ENCODE measurements at regions not wholly inside any gene's neighbourhood (a gene's known extent, or its start where the extent isn't known, plus 50 kb on each side); places are given as distances from the start of the nearest gene placed in this dataset.
"Not testable (repeated sequence)": the region's sequence is repeated elsewhere in the genome, so short reads cannot be mapped to it uniquely, and the experiment has no call there.

GRCh38 chr1:81250825-81251224, 549.9 kb upstream of the ADGRL2 start:
- not testable (repeated sequence) for H3K9me3 ChIP-seq (ENCODE audit: control insufficient read depth, low read length); H3K36me3 ChIP-seq (ENCODE audit: control insufficient read depth, insufficient read depth, low read length, severe bottlenecking); H3K9ac ChIP-seq (ENCODE audit: low read length); H3K4me3 ChIP-seq (ENCODE audit: low read length); DNase-seq (ENCODE audit: low read depth); H3K27me3 ChIP-seq (replicated peaks; ENCODE audit: control insufficient read depth, insufficient read depth, low read length); H3K4me1 ChIP-seq (ENCODE audit: control insufficient read depth, insufficient read depth, low read length)

DNA sequence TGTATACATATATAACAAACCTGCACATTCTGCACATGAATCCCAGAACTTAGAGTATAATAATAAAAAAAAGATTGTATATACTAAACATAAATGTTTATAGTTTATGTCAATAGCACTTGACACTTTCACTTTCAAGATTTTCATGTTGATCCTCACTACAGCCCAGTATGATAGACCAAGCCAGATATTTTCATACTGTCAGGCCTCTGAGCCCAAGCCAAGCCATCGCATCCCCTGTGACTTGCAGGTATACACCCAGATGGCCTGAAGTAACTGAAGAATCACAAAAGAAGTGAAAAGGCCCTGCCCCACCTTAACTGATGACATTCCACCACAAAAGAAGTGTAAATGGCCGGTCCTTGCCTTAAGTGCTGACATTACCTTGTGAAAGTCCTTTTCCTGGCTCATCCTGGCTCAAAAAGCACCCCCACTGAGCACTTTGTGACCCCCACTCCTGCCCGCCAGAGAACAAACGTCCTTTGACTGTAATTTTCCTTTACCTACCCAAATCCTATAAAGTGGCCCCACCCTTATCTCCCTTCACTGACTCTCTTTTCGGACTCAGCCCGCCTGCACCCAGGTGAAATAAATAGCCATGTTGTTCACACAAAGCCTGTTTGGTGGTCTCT, 555.5 kb upstream of the ADGRL2 start:
- H3K9me3 ChIP-seq (ENCODE audit: control insufficient read depth, low read length): not testable (repeated sequence)

DNA sequence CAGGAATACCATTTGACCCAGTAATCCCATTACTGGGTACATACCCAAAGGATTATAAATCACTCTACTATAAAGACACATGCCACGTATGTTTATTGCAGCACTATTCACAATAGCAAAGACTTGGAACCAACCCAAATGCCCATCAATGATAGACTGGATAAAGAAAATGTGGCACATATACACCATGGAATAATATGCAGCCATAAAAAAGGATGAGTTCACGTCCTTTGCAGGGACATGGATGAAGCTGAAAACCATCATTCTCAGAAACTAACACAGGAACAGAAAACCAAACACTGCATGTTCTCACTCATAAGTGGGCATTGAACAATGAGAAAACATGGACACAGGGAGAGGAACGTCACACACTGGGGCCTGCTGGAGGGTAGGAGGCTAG, 556.1 kb upstream of the ADGRL2 start:
- DNase-seq (ENCODE audit: low read depth); H3K4me1 ChIP-seq (ENCODE audit: control insufficient read depth, insufficient read depth, low read length); H3K4me3 ChIP-seq (ENCODE audit: low read length); H3K9me3 ChIP-seq (ENCODE audit: control insufficient read depth, low read length); H3K36me3 ChIP-seq (ENCODE audit: control insufficient read depth, insufficient read depth, low read length, severe bottlenecking); H3K27me3 ChIP-seq (replicated peaks; ENCODE audit: control insufficient read depth, insufficient read depth, low read length); H3K9ac ChIP-seq (ENCODE audit: low read length): not testable (repeated sequence)

More for the DNA sequence above, 555.5 kb upstream of the ADGRL2 start:
- not testable (repeated sequence) for H3K4me1 ChIP-seq (ENCODE audit: control insufficient read depth, insufficient read depth, low read length); H3K27me3 ChIP-seq (replicated peaks; ENCODE audit: control insufficient read depth, insufficient read depth, low read length); H3K4me3 ChIP-seq (ENCODE audit: low read length); DNase-seq (ENCODE audit: low read depth); H3K9ac ChIP-seq (ENCODE audit: low read length); H3K36me3 ChIP-seq (ENCODE audit: control insufficient read depth, insufficient read depth, low read length, severe bottlenecking)

DNA sequence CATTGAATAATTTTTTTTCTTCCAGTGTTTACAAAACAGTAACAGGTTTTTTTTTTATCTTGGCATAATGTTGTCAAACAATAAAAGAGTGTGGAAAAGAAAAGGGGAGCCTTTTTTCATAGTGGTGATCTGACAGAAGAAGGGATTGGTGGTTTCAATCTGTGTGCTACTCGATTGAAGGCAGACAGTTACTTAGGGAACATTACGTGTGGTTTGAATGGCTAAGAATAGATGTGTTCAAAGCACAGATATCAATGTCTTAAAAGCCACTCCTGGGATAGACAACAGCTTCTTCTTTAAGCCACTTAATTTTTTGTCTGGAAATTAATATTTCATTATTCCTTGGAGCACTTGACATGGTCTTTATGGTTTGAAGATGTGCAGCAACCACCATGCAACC, 558.6 kb upstream of the ADGRL2 start:
- peaks cover 11% of the 10 kb centered on the region for H3K4me1 ChIP-seq (ENCODE audit: control insufficient read depth, insufficient read depth, low read length)
- H3K36me3 ChIP-seq (ENCODE audit: control insufficient read depth, insufficient read depth, low read length, severe bottlenecking): no peaks in the 10 kb centered on the region
- no peak overlapping the region for H3K4me3 ChIP-seq (ENCODE audit: low read length)
- H3K27me3 ChIP-seq (replicated peaks; ENCODE audit: control insufficient read depth, insufficient read depth, low read length): no peaks in the 10 kb centered on the region
- DNase-seq (ENCODE audit: low read depth): no peak
- no peak overlapping the region for H3K9ac ChIP-seq (ENCODE audit: low read length)
- no peaks in the 10 kb centered on the region for H3K9me3 ChIP-seq (ENCODE audit: control insufficient read depth, low read length)

- Histone ChIP-seq H3K9ac (ENCODE audit: low read length) (no peak overlapping the region), H3K9me3 (ENCODE audit: control insufficient read depth, low read length) (no peaks in the 10 kb centered on the region), H3K4me3 (ENCODE audit: low read length) (peak overlapping the region; percentile 60), H3K4me1 (ENCODE audit: control insufficient read depth, insufficient read depth, low read length) (peaks cover 11% of the 10 kb centered on the region), H3K36me3 (ENCODE audit: control insufficient read depth, insufficient read depth, low read length, severe bottlenecking) (no peaks in the 10 kb centered on the region), H3K27me3 (replicated peaks; ENCODE audit: control insufficient read depth, insufficient read depth, low read length) (no peaks in the 10 kb centered on the region)
- DNase-seq (ENCODE audit: low read depth): no peak
Observed at GRCh38 chr1:81238129-81238528, 562.6 kb upstream of the ADGRL2 start.

- Histone ChIP-seq H3K27me3 (replicated peaks; ENCODE audit: control insufficient read depth, insufficient read depth, low read length) (no peaks in the 10 kb centered on the region), H3K9ac (ENCODE audit: low read length) (no peak overlapping the region), H3K4me1 (ENCODE audit: control insufficient read depth, insufficient read depth, low read length) (peaks cover 11% of the 10 kb centered on the region), H3K4me3 (ENCODE audit: low read length) (peak overlapping the region; percentile 60), H3K9me3 (ENCODE audit: control insufficient read depth, low read length) (no peaks in the 10 kb centered on the region), H3K36me3 (ENCODE audit: control insufficient read depth, insufficient read depth, low read length, severe bottlenecking) (no peaks in the 10 kb centered on the region)
- peak; percentile 25 for DNase-seq (ENCODE audit: low read depth)
Observed at GRCh38 chr1:81237473-81238089, 563.2 kb upstream of the ADGRL2 start.

GRCh38 chr1:81234237-81234636, 566.5 kb upstream of the ADGRL2 start:
- H3K9me3 ChIP-seq (ENCODE audit: control insufficient read depth, low read length): no peaks in the 10 kb centered on the region
- no peak overlapping the region for H3K9ac ChIP-seq (ENCODE audit: low read length)
- DNase-seq (ENCODE audit: low read depth): no peak
- peak overlapping the region; percentile 7 for H3K4me3 ChIP-seq (ENCODE audit: low read length)
- H3K36me3 ChIP-seq (ENCODE audit: control insufficient read depth, insufficient read depth, low read length, severe bottlenecking): no peaks in the 10 kb centered on the region
- peaks cover 22% of the 10 kb centered on the region for H3K4me1 ChIP-seq (ENCODE audit: control insufficient read depth, insufficient read depth, low read length)
- H3K27me3 ChIP-seq (replicated peaks; ENCODE audit: control insufficient read depth, insufficient read depth, low read length): no peaks in the 10 kb centered on the region

GRCh38 chr1:81233591-81233990, 567.1 kb upstream of the ADGRL2 start:
- Histone ChIP-seq H3K9me3 (ENCODE audit: control insufficient read depth, low read length) (no peaks in the 10 kb centered on the region), H3K36me3 (ENCODE audit: control insufficient read depth, insufficient read depth, low read length, severe bottlenecking) (no peaks in the 10 kb centered on the region), H3K27me3 (replicated peaks; ENCODE audit: control insufficient read depth, insufficient read depth, low read length) (no peaks in the 10 kb centered on the region), H3K9ac (ENCODE audit: low read length) (no peak overlapping the region), H3K4me3 (ENCODE audit: low read length) (no peak overlapping the region), H3K4me1 (ENCODE audit: control insufficient read depth, insufficient read depth, low read length) (peaks cover 16% of the 10 kb centered on the region)
- DNase-seq (ENCODE audit: low read depth): no peak

- Histone ChIP-seq H3K4me3 (ENCODE audit: low read length) (peak overlapping the region; percentile 20), H3K9ac (ENCODE audit: low read length) (no peak overlapping the region), H3K36me3 (ENCODE audit: control insufficient read depth, insufficient read depth, low read length, severe bottlenecking) (no peaks in the 10 kb centered on the region), H3K4me1 (ENCODE audit: control insufficient read depth, insufficient read depth, low read length) (peaks cover 12% of the 10 kb centered on the region), H3K27me3 (replicated peaks; ENCODE audit: control insufficient read depth, insufficient read depth, low read length) (no peaks in the 10 kb centered on the region), H3K9me3 (ENCODE audit: control insufficient read depth, low read length) (no peaks in the 10 kb centered on the region)
- peak; percentile 6 for DNase-seq (ENCODE audit: low read depth)
Observed at GRCh38 chr1:81232420-81232819, 568.3 kb upstream of the ADGRL2 start.

DNA sequence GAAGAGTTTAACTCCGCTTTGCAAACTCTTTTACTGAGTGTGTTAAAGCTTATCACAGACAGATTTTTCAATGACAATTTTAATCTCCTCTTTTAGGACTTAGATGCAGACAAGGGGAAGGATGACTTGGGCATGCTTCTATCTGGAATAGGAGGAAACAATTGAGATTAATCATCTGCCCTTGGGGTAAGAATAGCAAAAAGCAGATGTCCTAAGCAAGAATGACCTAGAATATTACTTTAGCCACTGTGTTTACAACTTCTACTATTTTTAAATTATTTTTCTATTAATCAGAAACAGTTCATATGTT, 569.0 kb upstream of the ADGRL2 start:
- H3K4me1 ChIP-seq (ENCODE audit: control insufficient read depth, insufficient read depth, low read length): peaks cover 11% of the 10 kb centered on the region
- peak overlapping the region; percentile 66 for H3K4me3 ChIP-seq (ENCODE audit: low read length)
- peak; percentile 35 for DNase-seq (ENCODE audit: low read depth)
- H3K36me3 ChIP-seq (ENCODE audit: control insufficient read depth, insufficient read depth, low read length, severe bottlenecking): no peaks in the 10 kb centered on the region
- no peaks in the 10 kb centered on the region for H3K27me3 ChIP-seq (replicated peaks; ENCODE audit: control insufficient read depth, insufficient read depth, low read length)
- H3K9ac ChIP-seq (ENCODE audit: low read length): no peak overlapping the region
- H3K9me3 ChIP-seq (ENCODE audit: control insufficient read depth, low read length): no peaks in the 10 kb centered on the region

DNA sequence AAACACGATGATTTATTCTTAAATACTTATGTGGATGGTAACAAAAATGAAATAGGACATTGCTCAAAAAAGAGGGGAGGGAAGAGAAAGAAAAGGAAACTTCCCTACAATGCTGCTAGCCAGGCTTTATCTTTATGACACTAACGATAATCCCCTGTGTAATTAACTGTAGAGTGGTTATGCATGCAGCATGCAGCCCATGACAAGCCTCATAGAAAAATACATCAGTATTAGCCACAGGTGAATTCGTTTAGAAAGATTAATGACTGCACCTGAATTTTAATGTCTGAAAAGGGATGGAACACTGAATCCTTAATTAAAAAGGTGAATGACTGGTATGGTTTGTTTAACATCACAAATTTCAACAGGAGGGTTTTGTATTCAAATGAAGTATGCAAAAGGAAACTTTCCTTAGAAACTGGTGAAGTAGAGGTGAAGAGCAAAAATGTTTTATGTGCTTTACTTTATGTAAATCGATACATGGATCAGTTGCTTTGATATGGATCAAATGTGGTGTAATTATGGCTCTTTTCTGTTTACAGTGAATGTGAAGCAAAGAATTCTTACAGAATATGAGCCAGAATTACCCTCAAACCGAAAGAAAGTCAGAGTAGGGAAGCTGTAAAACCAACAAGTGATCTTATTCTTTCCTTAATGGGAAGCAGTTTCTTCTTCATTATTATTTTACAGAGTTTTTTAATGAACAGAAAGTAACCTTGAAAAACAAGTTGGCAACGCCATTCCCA, 569.6 kb upstream of the ADGRL2 start:
- Histone ChIP-seq H3K9ac (ENCODE audit: low read length) (no peak overlapping the region), H3K9me3 (ENCODE audit: control insufficient read depth, low read length) (no peaks in the 10 kb centered on the region), H3K36me3 (ENCODE audit: control insufficient read depth, insufficient read depth, low read length, severe bottlenecking) (no peaks in the 10 kb centered on the region), H3K4me3 (ENCODE audit: low read length) (peak overlapping the region; percentile 66), H3K4me1 (ENCODE audit: control insufficient read depth, insufficient read depth, low read length) (peaks cover 11% of the 10 kb centered on the region), H3K27me3 (replicated peaks; ENCODE audit: control insufficient read depth, insufficient read depth, low read length) (no peaks in the 10 kb centered on the region)
- peak; percentile 22 for DNase-seq (ENCODE audit: low read depth)

Measured in adipocyte (in vitro differentiated cells).